WTC11 (cell line): ENCODE measurements at regions not wholly inside any gene's neighbourhood (a gene's known extent, or its start where the extent isn't known, plus 50 kb on each side); places are given as distances from the start of the nearest gene placed in this dataset.

Experiments
- ATAC-seq: fragments of 200-7000 bp; cut with Tn5 transposase; 2 replicates; pipeline ENCODE4 v1.10.0; 2021; ENCODE audit warnings: mild to moderate bottlenecking, moderate library complexity
- CTCF ChIA-PET: fragments of 300-600 bp; sonication (Branson Sonifier 250); formaldehyde crosslinking; loops from one replicate; lab custom pipeline; 2021; ENCODE audit warnings: antibody characterized with exemption; lab: Charles Lee
- POLR2A ChIA-PET: fragments of 350-600 bp; sonication (Branson Sonifier 250); formaldehyde crosslinking; loops from one replicate; lab custom pipeline; 2021; ENCODE audit warnings: antibody characterized with exemption; lab: Charles Lee
- DNase-seq: peaks from one replicate; pipeline ENCODE4 v3.0.0; 2021; ENCODE audit warnings: low spot score
- H3K27ac Mint-ChIP-seq: 2 replicates; pipeline ENCODE4 v1.8.0; 2021; ENCODE audit warnings: mixed read lengths
- H3K27me3 Mint-ChIP-seq: 2 replicates; pipeline ENCODE4 v1.8.0; 2021; ENCODE audit warnings: low read depth, mild to moderate bottlenecking, moderate library complexity, mixed read lengths
- H3K36me3 Mint-ChIP-seq: 2 replicates; pipeline ENCODE4 v1.8.0; 2021; ENCODE audit warnings: mixed read lengths
- H3K4me1 Mint-ChIP-seq: 2 replicates; pipeline ENCODE4 v1.8.0; 2022; ENCODE audit warnings: mixed read lengths
- H3K4me3 Mint-ChIP-seq: 2 replicates; pipeline ENCODE4 v1.8.0; 2021; ENCODE audit warnings: mild to moderate bottlenecking, moderate library complexity, mixed read lengths
- H3K9me3 Mint-ChIP-seq: 2 replicates; pipeline ENCODE4 v1.8.0; 2021; ENCODE audit warnings: mixed read lengths
- ATF3 ChIP-seq: sonication (generic); formaldehyde crosslinking; conservative IDR thresholded peaks from 2 replicates; pipeline ENCODE4 v1.8.1; 2022; ENCODE audit warnings: mild to moderate bottlenecking, missing genetic modification reagents
- CREM ChIP-seq: sonication (generic); formaldehyde crosslinking; IDR thresholded peaks from 2 replicates; pipeline ENCODE4 v1.8.1; 2022; ENCODE audit warnings: mild to moderate bottlenecking, missing genetic modification reagents, moderate library complexity
- E2F5 ChIP-seq: sonication (generic); formaldehyde crosslinking; IDR thresholded peaks from 2 replicates; pipeline ENCODE4 v1.8.1; 2022; ENCODE audit warnings: mild to moderate bottlenecking, moderate library complexity, missing genetic modification reagents
- ESRRA ChIP-seq: sonication (generic); formaldehyde crosslinking; IDR thresholded peaks from 2 replicates; pipeline ENCODE4 v1.8.1; 2022; ENCODE audit warnings: mild to moderate bottlenecking, missing genetic modification reagents, borderline replicate concordance
- FOXK1 ChIP-seq: sonication (generic); formaldehyde crosslinking; IDR thresholded peaks from 2 replicates; pipeline ENCODE4 v1.8.0; 2022; ENCODE audit warnings: mild to moderate bottlenecking, moderate library complexity, missing genetic modification reagents
- FOXP1 ChIP-seq: sonication (generic); formaldehyde crosslinking; IDR thresholded peaks from 2 replicates; pipeline ENCODE4 v1.8.0; 2022; ENCODE audit warnings: missing genetic modification reagents, mild to moderate bottlenecking, moderate library complexity, borderline replicate concordance
- GTF2I ChIP-seq: fragments of 250-450 bp; sonication (Bioruptor Pico); conservative IDR thresholded peaks from 2 replicates; pipeline ENCODE4 v1.4.0; 2021; ENCODE audit warnings: mild to moderate bottlenecking
- HMGA2 ChIP-seq: fragments of 250-450 bp; sonication (Bioruptor Pico); IDR thresholded peaks from 2 replicates; pipeline ENCODE4 v1.4.0; 2021; ENCODE audit warnings: mild to moderate bottlenecking, moderate library complexity
- IRF2 ChIP-seq: sonication (generic); formaldehyde crosslinking; IDR thresholded peaks from 2 replicates; pipeline ENCODE4 v1.8.0; 2022; ENCODE audit warnings: low read depth, missing genetic modification reagents, borderline replicate concordance
- MXD4 ChIP-seq: fragments of 250-450 bp; sonication (Bioruptor Pico); IDR thresholded peaks from 2 replicates; pipeline ENCODE4 v1.8.0; 2021; ENCODE audit warnings: mild to moderate bottlenecking, moderate library complexity, borderline replicate concordance
- MYBL2 ChIP-seq: sonication (generic); formaldehyde crosslinking; IDR thresholded peaks from 2 replicates; pipeline ENCODE4 v1.8.1; 2023; ENCODE audit warnings: mild to moderate bottlenecking, moderate library complexity, missing genetic modification reagents
- NR2C2 ChIP-seq: sonication (generic); formaldehyde crosslinking; IDR thresholded peaks from 2 replicates; pipeline ENCODE4 v1.8.0; 2022; ENCODE audit warnings: mild to moderate bottlenecking, missing genetic modification reagents
- PRRX2 ChIP-seq: fragments of 250-450 bp; sonication (Bioruptor Pico); IDR thresholded peaks from 2 replicates; pipeline ENCODE4 v1.8.0; 2021; ENCODE audit warnings: mild to moderate bottlenecking
- SMAD4 ChIP-seq: sonication (generic); formaldehyde crosslinking; IDR thresholded peaks from 2 replicates; pipeline ENCODE4 v1.8.0; 2022; ENCODE audit warnings: mild to moderate bottlenecking, missing genetic modification reagents
- STAT6 ChIP-seq: sonication (generic); formaldehyde crosslinking; conservative IDR thresholded peaks from 2 replicates; pipeline ENCODE4 v1.8.1; 2023; ENCODE audit warnings: mild to moderate bottlenecking, low read depth, missing genetic modification reagents, moderate library complexity
- TCF7 ChIP-seq: sonication (generic); formaldehyde crosslinking; IDR thresholded peaks from 2 replicates; pipeline ENCODE4 v1.8.0; 2022; ENCODE audit warnings: mild to moderate bottlenecking, low read depth, missing genetic modification reagents, moderate library complexity
- TEAD1 ChIP-seq: sonication (generic); formaldehyde crosslinking; IDR thresholded peaks from 2 replicates; pipeline ENCODE4 v1.8.0; 2022; ENCODE audit warnings: mild to moderate bottlenecking, missing genetic modification reagents
- USF2 ChIP-seq: sonication (generic); formaldehyde crosslinking; IDR thresholded peaks from 2 replicates; pipeline ENCODE4 v1.8.1; 2023; ENCODE audit warnings: mild to moderate bottlenecking, missing genetic modification reagents, moderate library complexity
- ZBTB43 ChIP-seq: sonication (generic); formaldehyde crosslinking; IDR thresholded peaks from 2 replicates; pipeline ENCODE4 v1.8.1; 2023; ENCODE audit warnings: mild to moderate bottlenecking, missing genetic modification reagents
- ZNF219 ChIP-seq: sonication (generic); formaldehyde crosslinking; IDR thresholded peaks from 2 replicates; pipeline ENCODE4 v1.8.0; 2023; ENCODE audit warnings: missing genetic modification reagents, mild to moderate bottlenecking, borderline replicate concordance
- ZNF232 ChIP-seq: sonication (generic); formaldehyde crosslinking; IDR thresholded peaks from 2 replicates; pipeline ENCODE4 v1.8.0; 2022; ENCODE audit warnings: mild to moderate bottlenecking, missing genetic modification reagents
- ZNF396 ChIP-seq: fragments of 250-450 bp; sonication (Bioruptor Pico); IDR thresholded peaks from 2 replicates; pipeline ENCODE4 v1.8.0; 2021; ENCODE audit warnings: mild to moderate bottlenecking, moderate library complexity, borderline replicate concordance
- ZNF423 ChIP-seq: fragments of 250-450 bp; sonication (Bioruptor Pico); IDR thresholded peaks from 2 replicates; pipeline ENCODE4 v2.1.2; 2022; ENCODE audit warnings: mild to moderate bottlenecking, moderate library complexity
- ZNF425 ChIP-seq: fragments of 250-450 bp; sonication (Bioruptor Pico); conservative IDR thresholded peaks from 2 replicates; pipeline ENCODE4 v1.9.0; 2021; ENCODE audit warnings: mild to moderate bottlenecking
- ZNF671 ChIP-seq: fragments of 250-450 bp; sonication (Bioruptor Pico); IDR thresholded peaks from 2 replicates; pipeline ENCODE4 v1.8.0; 2021; ENCODE audit warnings: mild to moderate bottlenecking

GRCh38 chr5:21452449-21452848 lies 1400.7 kb downstream of the CDH12 start:
- DNase-seq = no peak
- CTCF ChIA-PET = no interaction called here
- H3K27ac Mint-ChIP-seq = no peak overlapping the region
- H3K27me3 Mint-ChIP-seq = no peaks in the 10 kb centered on the region
- POLR2A ChIA-PET = no interaction called here
- H3K4me1 Mint-ChIP-seq = no peaks in the 10 kb centered on the region
- no peak overlapping the region for H3K4me3 Mint-ChIP-seq
- ATAC-seq = no peak
- TF ChIP-seq ZNF396 (CRISPR knock-in tag) (no peak), TEAD1 (CRISPR knock-in tag) (no peak), STAT6 (CRISPR knock-in tag) (no peak)
- H3K9me3 Mint-ChIP-seq = no peaks in the 10 kb centered on the region
- no peaks in the 10 kb centered on the region for H3K36me3 Mint-ChIP-seq

GRCh38 chr5:21432646-21433045 lies 1420.5 kb downstream of the CDH12 start:
- TF ChIP-seq ZNF232 (no peak), MYBL2 (CRISPR knock-in tag) (no peak), ZNF423 (CRISPR knock-in tag) (no peak), HMGA2 (CRISPR knock-in tag) (no peak), TCF7 (CRISPR knock-in tag) (no peak), ATF3 (CRISPR knock-in tag) (no peak), MXD4 (CRISPR knock-in tag) (no peak), ZBTB43 (CRISPR knock-in tag) (no peak), USF2 (CRISPR knock-in tag) (no peak), ZNF425 (CRISPR knock-in tag) (no peak), FOXP1 (CRISPR knock-in tag) (no peak), ZNF671 (CRISPR knock-in tag) (no peak), FOXK1 (CRISPR knock-in tag) (no peak)
- H3K27me3 Mint-ChIP-seq = no peaks in the 10 kb centered on the region; the same call in 1 of the 2 replicates
- peaks cover 4% of the 10 kb centered on the region; the same call in 1 of the 2 replicates for H3K9me3 Mint-ChIP-seq
- POLR2A ChIA-PET = no interaction called here
- no peaks in the 10 kb centered on the region for H3K36me3 Mint-ChIP-seq
- H3K4me1 Mint-ChIP-seq = no peaks in the 10 kb centered on the region
- no peak overlapping the region for H3K27ac Mint-ChIP-seq
- ATAC-seq (no peak), DNase-seq (no peak)
- CTCF ChIA-PET = no interaction called here
- H3K4me3 Mint-ChIP-seq = no peak overlapping the region

- ATAC-seq = no peak
- no peak overlapping the region for H3K4me3 Mint-ChIP-seq
- ChIA-PET CTCF (interaction anchor here (0.9 kb wide), 1 partner anchor 35 kb away, joined by 3 read pairs; no protein-coding TSS in a partner anchor), POLR2A (no interaction called here)
- H3K27ac Mint-ChIP-seq = no peak overlapping the region
- no peak for DNase-seq
- H3K9me3 Mint-ChIP-seq = no peaks in the 10 kb centered on the region
- no peaks in the 10 kb centered on the region; the same call in 1 of the 2 replicates for H3K27me3 Mint-ChIP-seq
- TF ChIP-seq PRRX2 (CRISPR knock-in tag) = no peak
- TF ChIP-seq GTF2I (CRISPR knock-in tag) = no peak
- no peak for TF ChIP-seq SMAD4
- TF ChIP-seq IRF2 (CRISPR knock-in tag) = no peak
- no peak for TF ChIP-seq FOXP1 (CRISPR knock-in tag)
- no peak for TF ChIP-seq NR2C2 (CRISPR knock-in tag)
- TF ChIP-seq CREM (CRISPR knock-in tag) = no peak
- TF ChIP-seq ZNF219 = no peak
- TF ChIP-seq ESRRA = no peak
- TF ChIP-seq E2F5 (CRISPR knock-in tag) = no peak
- H3K36me3 Mint-ChIP-seq = no peaks in the 10 kb centered on the region
- H3K4me1 Mint-ChIP-seq = no peaks in the 10 kb centered on the region
Measured at GRCh38 chr5:21424907-21425306, 1428.2 kb downstream of the CDH12 start.
